ENCODE measurements at regions not wholly inside any gene's neighbourhood (a gene's known extent, or its start where the extent isn't known, plus 50 kb on each side); places are given as distances from the start of the nearest gene placed in this dataset.

DNA sequence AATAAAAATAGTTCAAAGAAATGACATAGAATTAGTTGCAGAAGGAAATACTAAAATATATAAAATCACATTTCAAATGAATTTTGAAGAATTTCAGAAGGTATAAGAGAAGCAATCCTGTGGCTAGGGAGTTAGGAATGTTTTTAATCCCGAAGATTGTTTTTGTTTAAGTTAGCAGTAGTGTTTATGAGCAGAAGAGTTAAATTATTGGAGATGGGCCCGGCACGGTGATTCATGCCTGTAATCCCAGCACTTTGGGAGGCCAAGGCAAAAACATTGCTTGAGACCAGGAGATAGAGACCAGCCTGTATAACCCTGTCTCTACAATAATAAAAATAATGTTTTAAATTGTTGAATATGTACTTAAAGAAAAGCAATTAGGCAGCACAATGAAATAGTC, 432.5 kb downstream of the MFSD1 start:
- no peak for TF ChIP-seq EZH2 (IDR thresholded peaks at IDR 0.05; ENCODE audit: low read length, missing control alignments)
- TF ChIP-seq, protein P1, sequence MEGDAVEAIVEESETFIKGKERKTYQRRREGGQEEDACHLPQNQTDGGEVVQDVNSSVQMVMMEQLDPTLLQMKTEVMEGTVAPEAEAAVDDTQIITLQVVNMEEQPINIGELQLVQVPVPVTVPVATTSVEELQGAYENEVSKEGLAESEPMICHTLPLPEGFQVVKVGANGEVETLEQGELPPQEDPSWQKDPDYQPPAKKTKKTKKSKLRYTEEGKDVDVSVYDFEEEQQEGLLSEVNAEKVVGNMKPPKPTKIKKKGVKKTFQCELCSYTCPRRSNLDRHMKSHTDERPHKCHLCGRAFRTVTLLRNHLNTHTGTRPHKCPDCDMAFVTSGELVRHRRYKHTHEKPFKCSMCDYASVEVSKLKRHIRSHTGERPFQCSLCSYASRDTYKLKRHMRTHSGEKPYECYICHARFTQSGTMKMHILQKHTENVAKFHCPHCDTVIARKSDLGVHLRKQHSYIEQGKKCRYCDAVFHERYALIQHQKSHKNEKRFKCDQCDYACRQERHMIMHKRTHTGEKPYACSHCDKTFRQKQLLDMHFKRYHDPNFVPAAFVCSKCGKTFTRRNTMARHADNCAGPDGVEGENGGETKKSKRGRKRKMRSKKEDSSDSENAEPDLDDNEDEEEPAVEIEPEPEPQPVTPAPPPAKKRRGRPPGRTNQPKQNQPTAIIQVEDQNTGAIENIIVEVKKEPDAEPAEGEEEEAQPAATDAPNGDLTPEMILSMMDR (conservative IDR thresholded peaks at IDR 0.05 in 1 of 2, IDR thresholded peaks at IDR 0.05 in 1 of 2; ENCODE audit: low read depth in 1 of 2, low read length in 2 of 2) = no peak
